Testis (tissue), 2 donors: ENCODE measurements at regions not wholly inside any gene's neighbourhood (a gene's known extent, or its start where the extent isn't known, plus 50 kb on each side); places are given as distances from the start of the nearest gene placed in this dataset.

ENCODE experiments used
- CTCF ChIP-seq, 3 experiments: fragments of 450-650 bp in 2 of 3; fragments of 200-600 bp in 1 of 3; sonication (generic) in 1 of 3; IDR thresholded peaks; one replicate each; pipeline ENCODE4 v1.5.1; 2016 to 2019; ENCODE audit warnings: antibody characterized with exemption in 3 of 3, mild to moderate bottlenecking in 2 of 3, moderate library complexity in 1 of 3
- POLR2A ChIP-seq: fragments of 450-650 bp; IDR thresholded peaks from one replicate; pipeline ENCODE4 v1.6.1; 2017; ENCODE audit warnings: antibody characterized with exemption, mild to moderate bottlenecking, moderate library complexity

DNA sequence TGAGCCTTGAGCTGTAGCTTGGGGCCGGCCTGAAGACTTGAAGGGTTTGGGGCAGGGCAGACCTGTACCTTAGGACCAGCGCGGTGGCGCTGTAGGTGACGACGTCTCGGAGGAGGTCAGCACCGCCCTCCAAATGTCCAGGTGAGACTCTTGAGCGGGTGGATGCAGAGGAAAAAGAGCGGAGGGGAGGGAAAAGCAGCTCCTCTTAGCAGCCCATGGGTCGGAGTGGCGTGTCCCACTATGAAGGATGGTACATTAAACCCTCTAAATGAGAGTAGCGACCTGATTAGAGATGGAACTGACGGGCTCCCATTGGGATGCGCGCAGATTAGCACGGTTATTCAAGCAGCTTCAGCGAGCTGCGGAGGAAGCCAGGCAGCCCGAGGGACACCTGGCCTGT is 77.0 kb upstream of the MAP1LC3B2 start:
- TF ChIP-seq CTCF (IDR thresholded peaks at IDR 0.05): no peak
- no peak for TF ChIP-seq POLR2A
